HepG2 (cell line): ENCODE measurements at regions not wholly inside any gene's neighbourhood (a gene's known extent, or its start where the extent isn't known, plus 50 kb on each side); places are given as distances from the start of the nearest gene placed in this dataset.

Experiments
- JUN ChIP-seq: sonication (generic); formaldehyde crosslinking; IDR thresholded peaks from 2 replicates; pipeline ENCODE4 v1.4.0; 2020; ENCODE audit warnings: mild to moderate bottlenecking, missing genetic modification reagents
- SAP130 ChIP-seq: IDR thresholded peaks from 2 replicates; pipeline ENCODE4 v1.6.1; 2016; ENCODE audit warnings: low read depth
- SETDB1 ChIP-seq: sonication (generic); formaldehyde crosslinking; IDR thresholded peaks from 2 replicates; pipeline ENCODE4 v1.5.1; 2020; ENCODE audit warnings: missing genetic modification reagents, mild to moderate bottlenecking, borderline replicate concordance
- SNAI1 ChIP-seq: sonication (generic); formaldehyde crosslinking; IDR thresholded peaks from 2 replicates; pipeline ENCODE4 v1.5.0; 2020; ENCODE audit warnings: mild to moderate bottlenecking, missing genetic modification reagents, borderline replicate concordance
- YY1 ChIP-seq: IDR thresholded peaks from 2 replicates; pipeline ENCODE4 v1.6.1; 2011; ENCODE audit warnings: low read length, low read depth, moderate library complexity, mild to moderate bottlenecking; ENCODE audit not compliant: insufficient read depth, insufficient replicate concordance

- TF ChIP-seq SETDB1 (CRISPR knock-in tag) (no peak), SNAI1 (CRISPR knock-in tag) (no peak), SAP130 (no peak), JUN (CRISPR knock-in tag) (no peak), YY1 (no peak)
Measured at GRCh38 chr12:127501916-127502315, 765.1 kb upstream of the TMEM132C start.
